Gastrocnemius medialis (tissue), 4 donors: ENCODE measurements at regions not wholly inside any gene's neighbourhood (a gene's known extent, or its start where the extent isn't known, plus 50 kb on each side); places are given as distances from the start of the nearest gene placed in this dataset.

Experiments used
- ATAC-seq, 2 donors: fragments of 150-250 bp; one replicate each; pipeline ENCODE4 v1.9.1; 2016
- DNase-seq, 2 donors: peaks; one replicate each; pipeline ENCODE4 v3.0.0-alpha.2; 2019
- H3K27ac ChIP-seq, 4 donors: fragments of 200-600 bp; sonication (generic); 1 replicate in 1 of 4; 2 replicates in 3 of 4; pipeline ENCODE4 v1.5.1; 2016 to 2018; ENCODE audit warnings: mild to moderate bottlenecking in 2 of 4, moderate library complexity in 1 of 4
- H3K27me3 ChIP-seq, 3 donors: fragments of 200-600 bp; sonication (generic) in 2 of 3; 1 replicate in 1 of 3; 2 replicates in 2 of 3; pipeline versions ENCODE4 v1.5.1 to v1.6.0; 2016 to 2019; ENCODE audit warnings: mild to moderate bottlenecking in 1 of 3, moderate library complexity in 1 of 3
- H3K36me3 ChIP-seq, 2 donors: fragments of 200-600 bp; sonication (generic) in 1 of 2; one replicate each; pipeline ENCODE4 v1.5.1; 2017 to 2018
- H3K4me1 ChIP-seq, 2 donors: fragments of 200-600 bp; sonication (generic) in 1 of 2; one replicate each; pipeline ENCODE4 v1.5.1; 2016 to 2017; ENCODE audit warnings: mild to moderate bottlenecking in 2 of 2
- H3K4me3 ChIP-seq, 4 donors: fragments of 200-600 bp; sonication (generic) in 3 of 4; 1 replicate in 1 of 4; 2 replicates in 3 of 4; pipeline ENCODE4 v1.5.1; 2016 to 2019; ENCODE audit warnings: mild to moderate bottlenecking in 2 of 4
- H3K9me3 ChIP-seq, 3 donors: fragments of 200-600 bp; sonication (generic) in 2 of 3; 1 replicate in 1 of 3; 2 replicates in 2 of 3; pipeline ENCODE4 v1.5.1; 2016 to 2019
- POLR2A ChIP-seq, 2 donors: fragments of 450-650 bp; IDR thresholded peaks; one replicate each; pipeline ENCODE4 v1.6.1; 2017; ENCODE audit warnings: antibody characterized with exemption in 2 of 2, mild to moderate bottlenecking in 2 of 2, moderate library complexity in 2 of 2
- in situ Hi-C, 4 donors: fragments of 200-750 bp; cut with MboI; loops; one replicate each; pipeline versions ENCODE4 v1.15.0 to v1.8.0; 2017; ENCODE audit warnings: low sequenced_read_pairs in 4 of 4
- intact Hi-C: fragments of 100-400 bp; cut with DNase I; formaldehyde crosslinking; loops from one replicate; pipeline ENCODE4 v1.15.1; 2023; ENCODE audit warnings: low total_unique reads
- TF ChIP-seq, protein P1 (sequence below), 5 experiments: fragments of 450-650 bp in 3 of 5; fragments of 200-600 bp in 2 of 5; sonication (generic) in 2 of 5; IDR thresholded peaks in 4 of 5; conservative IDR thresholded peaks in 1 of 5; 1 replicate in 4 of 5; 2 replicates in 1 of 5; pipeline ENCODE4 v1.5.1; 2016 to 2019; ENCODE audit warnings: antibody characterized with exemption in 5 of 5, mild to moderate bottlenecking in 3 of 5, moderate library complexity in 3 of 5

DNA sequence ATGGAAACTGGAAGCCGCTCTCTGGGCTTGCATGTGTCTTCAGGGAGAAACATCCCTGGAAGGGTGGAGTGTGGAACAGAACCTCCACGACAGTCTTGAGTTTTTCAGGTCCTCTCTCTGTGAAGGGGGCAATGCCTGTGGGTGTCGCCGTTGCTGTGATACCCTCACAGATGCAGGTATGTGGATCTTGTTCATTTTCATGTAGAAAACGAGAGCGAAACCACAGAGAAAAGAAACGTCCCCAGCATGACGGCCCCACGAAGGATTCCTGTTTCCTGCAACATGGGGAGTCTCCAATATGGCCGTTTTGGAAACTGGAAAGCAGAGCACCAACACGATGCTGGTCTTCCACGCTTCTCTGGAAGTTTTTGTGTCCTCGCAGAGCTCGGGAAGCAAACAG lies 187.9 kb downstream of the ALG10 start:
- DNase-seq (no peak), ATAC-seq (no peak)
- in situ Hi-C loops: loop anchor here in 2 of 4 donors (10.0 to 25.0 kb wide), 4 partner anchors 85 to 1448 kb away; partner anchors contain the start of gene YARS2 (in 2 of the 2)
- Histone ChIP-seq H3K36me3 (no peaks in the 10 kb centered on the region), H3K27me3 (no peaks in the 10 kb centered on the region), H3K9me3 (no peaks in the 10 kb centered on the region), H3K27ac (no peak overlapping the region), H3K4me3 (no peak overlapping the region), H3K4me1 (no peaks in the 10 kb centered on the region)
- intact Hi-C loops: no loop called here
- TF ChIP-seq POLR2A (IDR thresholded peaks at IDR 0.05): no peak

DNA sequence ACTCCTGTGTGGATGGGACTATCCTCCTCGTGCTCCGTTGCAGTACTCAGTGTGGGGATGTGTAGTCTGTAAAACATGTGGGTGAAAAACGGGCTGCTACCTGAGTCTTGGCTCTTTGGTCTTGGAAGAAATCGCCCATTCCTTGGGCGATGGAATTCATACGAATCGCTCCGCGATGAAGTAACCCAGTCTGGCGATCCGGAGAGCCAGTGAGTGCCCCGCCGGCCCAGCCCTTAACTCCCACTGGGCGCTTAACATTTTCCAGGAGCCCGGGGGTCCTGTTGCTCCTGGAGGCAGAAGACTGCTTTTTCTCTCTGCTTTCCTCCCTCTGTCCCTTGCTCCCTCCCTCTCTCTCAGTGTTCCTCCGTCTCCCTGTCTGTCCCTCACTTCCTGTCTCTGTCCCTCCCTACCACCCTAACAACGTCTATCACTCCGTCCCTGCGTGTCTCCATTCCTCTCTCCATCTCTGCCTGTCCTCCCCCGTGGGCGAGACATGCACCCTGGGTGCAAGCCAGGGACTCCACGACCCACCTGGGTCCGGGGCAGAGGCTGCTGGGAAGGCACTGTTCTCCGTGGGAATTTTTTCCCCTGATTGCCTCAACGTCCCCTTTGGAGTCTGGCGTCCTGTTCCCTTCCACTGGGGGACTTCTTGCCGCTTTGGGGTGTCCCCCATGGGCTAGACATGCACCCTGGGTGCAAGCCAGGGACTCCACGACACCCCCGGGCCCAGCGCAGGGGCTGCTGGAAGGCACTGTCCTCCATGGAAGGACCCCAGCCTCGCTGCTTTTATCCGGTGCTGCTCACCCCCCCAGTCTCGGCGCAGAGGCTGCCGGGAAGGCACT lies 188.6 kb downstream of the ALG10 start:
- ATAC-seq (no peak), DNase-seq (no peak)
- H3K9me3 ChIP-seq: no peaks in the 10 kb centered on the region
- intact Hi-C loops (no loop called here), in situ Hi-C loops (loop anchor here in 2 of 4 donors (10.0 to 25.0 kb wide), 4 partner anchors 86 to 1449 kb away; partner anchors contain the start of gene YARS2 (in 2 of the 2))
- H3K4me3 ChIP-seq: no peak overlapping the region
- no peaks in the 10 kb centered on the region for H3K4me1 ChIP-seq
- no peak for TF ChIP-seq POLR2A (IDR thresholded peaks at IDR 0.05)
- TF ChIP-seq, protein P1, sequence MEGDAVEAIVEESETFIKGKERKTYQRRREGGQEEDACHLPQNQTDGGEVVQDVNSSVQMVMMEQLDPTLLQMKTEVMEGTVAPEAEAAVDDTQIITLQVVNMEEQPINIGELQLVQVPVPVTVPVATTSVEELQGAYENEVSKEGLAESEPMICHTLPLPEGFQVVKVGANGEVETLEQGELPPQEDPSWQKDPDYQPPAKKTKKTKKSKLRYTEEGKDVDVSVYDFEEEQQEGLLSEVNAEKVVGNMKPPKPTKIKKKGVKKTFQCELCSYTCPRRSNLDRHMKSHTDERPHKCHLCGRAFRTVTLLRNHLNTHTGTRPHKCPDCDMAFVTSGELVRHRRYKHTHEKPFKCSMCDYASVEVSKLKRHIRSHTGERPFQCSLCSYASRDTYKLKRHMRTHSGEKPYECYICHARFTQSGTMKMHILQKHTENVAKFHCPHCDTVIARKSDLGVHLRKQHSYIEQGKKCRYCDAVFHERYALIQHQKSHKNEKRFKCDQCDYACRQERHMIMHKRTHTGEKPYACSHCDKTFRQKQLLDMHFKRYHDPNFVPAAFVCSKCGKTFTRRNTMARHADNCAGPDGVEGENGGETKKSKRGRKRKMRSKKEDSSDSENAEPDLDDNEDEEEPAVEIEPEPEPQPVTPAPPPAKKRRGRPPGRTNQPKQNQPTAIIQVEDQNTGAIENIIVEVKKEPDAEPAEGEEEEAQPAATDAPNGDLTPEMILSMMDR (IDR thresholded peaks at IDR 0.05 in 4 of 5, conservative IDR thresholded peaks at IDR 0.05 in 1 of 5): no peak
- H3K27me3 ChIP-seq: no peaks in the 10 kb centered on the region
- H3K36me3 ChIP-seq: no peaks in the 10 kb centered on the region
- no peak overlapping the region for H3K27ac ChIP-seq

DNA sequence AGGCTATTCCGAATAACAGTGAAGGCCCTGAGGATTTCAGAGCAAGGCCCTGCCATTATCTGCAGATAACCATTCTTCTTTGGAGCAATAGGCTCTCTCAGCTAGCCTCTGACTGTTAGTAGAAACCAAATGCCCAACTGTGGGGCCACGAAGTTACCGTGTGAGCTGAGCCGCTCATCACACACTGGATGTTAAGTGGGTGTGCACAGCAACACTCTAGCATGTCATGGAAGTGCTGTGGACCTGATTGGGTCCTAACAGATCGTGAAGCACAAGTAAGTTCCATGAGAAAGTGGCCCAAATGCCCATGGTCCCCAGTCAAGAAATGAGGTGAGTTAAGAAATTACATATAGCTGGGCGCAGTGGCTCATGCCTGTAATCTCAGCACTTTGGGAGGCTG lies 190.4 kb downstream of the ALG10 start:
- in situ Hi-C loops (loop anchor here in 2 of 4 donors (10.0 to 25.0 kb wide), 4 partner anchors 88 to 1450 kb away; partner anchors contain the start of gene YARS2 (in 2 of the 2)), intact Hi-C loops (no loop called here)
- ATAC-seq (no peak), DNase-seq (no peak)
- no peaks in the 10 kb centered on the region for H3K27me3 ChIP-seq
- H3K9me3 ChIP-seq: no peaks in the 10 kb centered on the region
- H3K36me3 ChIP-seq: no peaks in the 10 kb centered on the region
- H3K27ac ChIP-seq: no peak overlapping the region
- H3K4me3 ChIP-seq: no peak overlapping the region
- TF ChIP-seq, protein P1 (IDR thresholded peaks at IDR 0.05 in 4 of 5, conservative IDR thresholded peaks at IDR 0.05 in 1 of 5): no peak
- TF ChIP-seq POLR2A (IDR thresholded peaks at IDR 0.05): no peak
- no peaks in the 10 kb centered on the region for H3K4me1 ChIP-seq

DNA sequence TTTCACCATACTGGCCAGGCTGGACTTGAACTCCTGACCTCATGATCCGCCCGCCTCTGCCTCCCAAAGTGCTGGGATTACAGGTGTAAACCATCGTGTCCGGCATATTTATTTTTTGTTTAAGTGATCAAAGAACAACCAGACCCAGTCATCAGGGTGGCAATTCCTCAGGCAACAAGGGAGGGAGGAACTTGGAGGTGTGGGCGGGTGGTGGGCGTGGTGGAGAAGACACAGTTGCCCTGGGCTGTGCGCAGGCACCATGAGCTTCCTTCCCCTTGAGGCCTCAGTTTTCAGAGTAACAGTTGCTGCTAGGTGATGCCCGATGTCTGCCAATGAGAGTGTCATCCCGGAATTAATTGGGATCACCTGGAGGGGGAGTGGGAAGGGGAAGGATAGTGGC lies 191.7 kb downstream of the ALG10 start:
- no peak overlapping the region for H3K27ac ChIP-seq
- H3K4me1 ChIP-seq: no peaks in the 10 kb centered on the region
- no peak for DNase-seq
- H3K4me3 ChIP-seq: no peak overlapping the region
- ATAC-seq: no peak
- no peaks in the 10 kb centered on the region for H3K9me3 ChIP-seq
- in situ Hi-C loops: loop anchor here in 2 of 4 donors (10.0 to 25.0 kb wide), 4 partner anchors 89 to 1452 kb away; partner anchors contain the start of gene YARS2 (in 2 of the 2)
- H3K27me3 ChIP-seq: no peaks in the 10 kb centered on the region
- intact Hi-C loops: no loop called here
- TF ChIP-seq, protein P1 (IDR thresholded peaks at IDR 0.05 in 4 of 5, conservative IDR thresholded peaks at IDR 0.05 in 1 of 5): no peak
- TF ChIP-seq POLR2A (IDR thresholded peaks at IDR 0.05): no peak
- no peaks in the 10 kb centered on the region for H3K36me3 ChIP-seq

DNA sequence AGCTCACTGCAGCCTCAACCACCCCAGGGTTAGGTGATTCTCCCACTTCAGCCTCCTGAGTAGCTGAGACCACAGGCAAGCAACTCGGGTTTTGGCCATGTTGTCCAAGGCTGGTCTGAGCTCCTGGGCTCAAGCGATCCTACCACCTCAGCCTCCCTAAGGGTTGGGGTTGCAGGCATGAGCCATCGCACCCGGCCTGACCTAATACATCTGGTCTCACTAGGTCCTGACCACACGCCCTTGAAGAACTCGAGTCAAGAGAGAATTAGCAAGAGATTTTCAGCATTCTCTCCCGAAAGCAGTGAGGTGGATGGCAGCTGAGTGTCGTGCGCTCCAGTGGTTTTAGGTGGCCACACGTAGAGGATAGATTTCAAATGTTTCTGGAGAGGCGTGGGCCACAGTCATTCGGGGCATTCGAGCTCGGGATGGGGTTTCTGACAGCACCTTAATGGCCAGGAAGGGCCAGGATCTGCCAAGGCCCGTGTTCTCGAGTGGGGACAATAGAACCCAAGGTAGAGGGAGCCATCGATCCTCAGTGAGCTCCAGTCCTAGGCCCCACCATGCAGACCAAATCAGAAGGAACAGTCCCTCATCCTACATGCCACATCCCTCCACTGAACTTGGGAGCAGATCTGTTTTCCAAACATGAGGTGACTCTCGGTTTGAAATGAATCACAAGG lies 193.1 kb downstream of the ALG10 start:
- TF ChIP-seq, protein P1 (IDR thresholded peaks at IDR 0.05 in 4 of 5, conservative IDR thresholded peaks at IDR 0.05 in 1 of 5): no peak
- TF ChIP-seq POLR2A (IDR thresholded peaks at IDR 0.05): no peak
- no peak overlapping the region for H3K27ac ChIP-seq
- H3K4me1 ChIP-seq: no peaks in the 10 kb centered on the region
- no peaks in the 10 kb centered on the region for H3K9me3 ChIP-seq
- in situ Hi-C loops (loop anchor here in 2 of 4 donors (10.0 to 25.0 kb wide), 4 partner anchors 91 to 1453 kb away; partner anchors contain the start of gene YARS2 (in 2 of the 2)), intact Hi-C loops (no loop called here)
- no peaks in the 10 kb centered on the region for H3K27me3 ChIP-seq
- DNase-seq: no peak
- no peaks in the 10 kb centered on the region for H3K36me3 ChIP-seq
- H3K4me3 ChIP-seq: no peak overlapping the region
- ATAC-seq: no peak
